ENCODE measurements at regions not wholly inside any gene's neighbourhood (a gene's known extent, or its start where the extent isn't known, plus 50 kb on each side); places are given as distances from the start of the nearest gene placed in this dataset.

DNA sequence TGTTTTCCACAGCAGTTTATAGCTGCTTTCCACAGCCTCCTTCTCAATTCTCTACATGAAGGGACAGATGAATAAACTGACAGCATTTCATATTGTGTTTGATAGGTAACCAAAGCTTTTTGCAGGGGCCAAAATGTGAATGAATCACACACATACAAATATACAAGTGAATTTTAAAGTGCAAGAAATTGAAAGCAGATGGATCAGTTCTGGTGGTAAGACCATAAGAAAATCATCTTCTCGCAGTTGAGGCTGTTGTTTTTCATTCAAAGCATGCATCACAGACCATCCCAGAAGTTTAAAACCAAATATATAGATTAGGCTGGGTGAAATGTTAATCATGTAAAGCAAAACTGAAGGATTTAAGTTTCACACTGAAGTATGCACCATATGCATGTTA, 1569.4 kb downstream of the PCDH9 start:
- TF ChIP-seq POLR2A (IDR thresholded peaks at IDR 0.05; ENCODE audit: low read length) (no peak), GATA1 (IDR thresholded peaks at IDR 0.05; ENCODE audit: low read depth, low read length) (no peak)
